MCF 10A (cell line): ENCODE measurements at regions not wholly inside any gene's neighbourhood (a gene's known extent, or its start where the extent isn't known, plus 50 kb on each side); places are given as distances from the start of the nearest gene placed in this dataset.

ENCODE experiments used
- BruUV-seq: library from RNA; stranded (reverse); fragments of 400-500 nt; replicated peaks from 2 replicates; lab custom pipeline; 2021; lab: Mats Ljungman, UMichigan
- CTCF ChIA-PET: fragments of 300-600 bp; sonication (Branson Sonifier 250); formaldehyde crosslinking; extraction: SDS; loops from one replicate; lab custom pipeline; 2021; ENCODE audit warnings: antibody characterized with exemption, inconsistent platforms; lab: Yijun Ruan, JAX
- POLR2A ChIA-PET: fragments of 300-600, 350-650 bp; sonication (Branson Sonifier 250); formaldehyde crosslinking; extraction: SDS; loops from one replicate; lab custom pipeline; 2020; ENCODE audit warnings: antibody characterized with exemption, inconsistent platforms; lab: Yijun Ruan, JAX
- DNase-seq: peaks from one replicate; pipeline ENCODE4 v3.0.0-alpha.2; 2018; ENCODE audit not compliant: unreplicated experiment
- H3K27ac Mint-ChIP-seq: one replicate; pipeline ENCODE4 v1.8.0; 2022; ENCODE audit warnings: mild to moderate bottlenecking, low read depth, mixed read lengths; ENCODE audit not compliant: unreplicated experiment
- H3K27me3 Mint-ChIP-seq: one replicate; pipeline ENCODE4 v1.8.0; 2022; ENCODE audit warnings: mixed read lengths; ENCODE audit not compliant: insufficient read depth, unreplicated experiment
- H3K36me3 Mint-ChIP-seq: one replicate; pipeline ENCODE4 v1.8.0; 2022; ENCODE audit warnings: mild to moderate bottlenecking, moderate library complexity, mixed read lengths; ENCODE audit not compliant: insufficient read depth, unreplicated experiment
- H3K4me1 Mint-ChIP-seq: one replicate; pipeline ENCODE4 v1.8.0; 2022; ENCODE audit warnings: mixed read lengths; ENCODE audit not compliant: insufficient read depth, unreplicated experiment
- H3K4me3 Mint-ChIP-seq: one replicate; pipeline ENCODE4 v1.8.0; 2022; ENCODE audit warnings: mild to moderate bottlenecking, moderate library complexity, mixed read lengths; ENCODE audit not compliant: unreplicated experiment
- H3K9me3 Mint-ChIP-seq: one replicate; pipeline ENCODE4 v1.8.0; 2022; ENCODE audit warnings: mixed read lengths; ENCODE audit not compliant: unreplicated experiment
- CTCF ChIP-seq: fragments of 200-600 bp; IDR thresholded peaks from one replicate; pipeline ENCODE4 v1.8.0; 2022; ENCODE audit warnings: antibody characterized with exemption, mild to moderate bottlenecking; ENCODE audit not compliant: unreplicated experiment
- intact Hi-C: fragments of 100-400 bp; cut with micrococcal nuclease; formaldehyde crosslinking; loops from 2 replicates; pipeline ENCODE4 v1.14.1; 2022

DNA sequence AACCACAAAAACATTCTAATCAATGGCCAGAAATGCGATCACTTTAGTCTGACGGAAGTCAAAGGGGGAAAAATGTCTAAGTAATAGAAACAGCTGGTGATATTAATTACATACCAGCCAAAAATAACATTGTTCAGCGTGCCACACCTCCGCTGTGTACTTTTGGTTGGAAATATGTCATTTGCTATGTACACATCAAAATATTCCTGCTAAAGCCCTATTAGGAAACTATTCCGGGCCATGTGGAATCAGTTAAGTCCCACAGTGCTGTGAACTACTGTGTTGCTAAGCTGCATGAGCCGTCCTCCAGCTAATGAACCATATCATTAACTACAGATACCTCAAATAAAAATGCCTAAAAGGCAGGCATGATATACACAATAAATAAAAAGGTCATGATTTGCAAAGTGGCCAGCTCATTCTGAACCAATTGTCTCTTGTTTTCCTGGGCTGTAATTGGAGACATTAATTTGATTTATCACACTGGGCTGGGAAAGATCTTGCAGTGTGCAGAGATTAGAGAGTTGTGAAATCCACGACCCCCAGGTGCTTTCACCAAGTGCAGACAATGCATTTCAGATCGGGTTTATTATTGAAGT is 200.5 kb upstream of the LRTM1 start:
- H3K27ac Mint-ChIP-seq = peak overlapping the region; percentile 52
- peak; percentile 55 for DNase-seq
- no TSS peak for BruUV-seq
- no peaks in the 10 kb centered on the region for H3K9me3 Mint-ChIP-seq
- intact Hi-C loops = no loop called here
- H3K4me1 Mint-ChIP-seq = peaks cover 17% of the 10 kb centered on the region
- CTCF ChIA-PET = interaction anchor here (0.7 to 0.9 kb wide), 2 partner anchors 27 to 43 kb away, joined by 3 read pairs; no protein-coding TSS in a partner anchor
- H3K4me3 Mint-ChIP-seq = no peak overlapping the region
- POLR2A ChIA-PET = no interaction called here
- no peak for TF ChIP-seq CTCF
- peaks cover 6% of the 10 kb centered on the region for H3K36me3 Mint-ChIP-seq
- no peaks in the 10 kb centered on the region for H3K27me3 Mint-ChIP-seq

GRCh38 chr3:55127565-55127964 is 199.7 kb upstream of the LRTM1 start:
- H3K4me1 Mint-ChIP-seq = peaks cover 17% of the 10 kb centered on the region
- H3K27me3 Mint-ChIP-seq = no peaks in the 10 kb centered on the region
- POLR2A ChIA-PET = no interaction called here
- peaks cover 6% of the 10 kb centered on the region for H3K36me3 Mint-ChIP-seq
- no peak for TF ChIP-seq CTCF
- no TSS peak for BruUV-seq
- CTCF ChIA-PET = interaction anchor here (0.9 kb wide), 1 partner anchor 26 kb away, joined by 3 read pairs; no protein-coding TSS in a partner anchor
- intact Hi-C loops = no loop called here
- no peaks in the 10 kb centered on the region for H3K9me3 Mint-ChIP-seq
- H3K4me3 Mint-ChIP-seq = no peak overlapping the region
- no peak for DNase-seq
- peak overlapping the region; percentile 52 for H3K27ac Mint-ChIP-seq

- Mint-ChIP-seq H3K27me3 (no peaks in the 10 kb centered on the region), H3K36me3 (peaks cover 6% of the 10 kb centered on the region), H3K27ac (no peak overlapping the region), H3K9me3 (no peaks in the 10 kb centered on the region), H3K4me1 (peaks cover 17% of the 10 kb centered on the region), H3K4me3 (no peak overlapping the region)
- TF ChIP-seq CTCF = no peak
- intact Hi-C loops = no loop called here
- no peak for DNase-seq
- ChIA-PET POLR2A (no interaction called here), CTCF (no interaction called here)
- no TSS peak for BruUV-seq
Observed at GRCh38 chr3:55124371-55124770, 196.5 kb upstream of the LRTM1 start.
